ENCODE measurements at regions not wholly inside any gene's neighbourhood (a gene's known extent, or its start where the extent isn't known, plus 50 kb on each side); places are given as distances from the start of the nearest gene placed in this dataset.

GRCh38 chr11:131290185-131290584, 80.2 kb upstream of the NTM start:
- no peak for TF ChIP-seq CTCF (IDR thresholded peaks at IDR 0.05)

GRCh38 chr11:131295986-131296385, 74.4 kb upstream of the NTM start:
- no peak for TF ChIP-seq CTCF (IDR thresholded peaks at IDR 0.05)

GRCh38 chr11:131297441-131297840, 73.0 kb upstream of the NTM start:
- TF ChIP-seq CTCF (IDR thresholded peaks at IDR 0.05), result no peak

- no peak for TF ChIP-seq CTCF (IDR thresholded peaks at IDR 0.05)
Measured at GRCh38 chr11:131299598-131300438, 70.6 kb upstream of the NTM start.

- no peak for TF ChIP-seq CTCF (IDR thresholded peaks at IDR 0.05)
Measured at GRCh38 chr11:131300439-131300717, 70.0 kb upstream of the NTM start.

- TF ChIP-seq CTCF (IDR thresholded peaks at IDR 0.05), result no peak
Measured at GRCh38 chr11:131301306-131301705, 69.1 kb upstream of the NTM start.

- no peak for TF ChIP-seq CTCF (IDR thresholded peaks at IDR 0.05)
Measured at GRCh38 chr11:131302836-131303235, 67.6 kb upstream of the NTM start.
